Right lobe of liver (tissue), 6 donors: ENCODE measurements at regions not wholly inside any gene's neighbourhood (a gene's known extent, or its start where the extent isn't known, plus 50 kb on each side); places are given as distances from the start of the nearest gene placed in this dataset.
A peak's percentile ranks its signal among the peaks of the same experiment; 100 is the strongest.

Experiments used
- ATAC-seq, 4 donors: fragments of 200-7000 bp; cut with Tn5 transposase; one replicate each; pipeline ENCODE4 v1.9.1; 2020; ENCODE audit warnings: mild to moderate bottlenecking in 4 of 4, moderate library complexity in 4 of 4
- DNase-seq, 3 donors: peaks; one replicate each; pipeline ENCODE4 v3.0.0-alpha.2; 2020
- H3K27ac ChIP-seq, 3 donors: fragments of 200-600 bp; one replicate each; pipeline ENCODE4 v1.8.0; 2022
- H3K27me3 ChIP-seq, 2 donors: fragments of 200-600 bp; one replicate each; pipeline ENCODE4 v1.8.0; 2022
- H3K36me3 ChIP-seq, 4 donors: fragments of 200-600 bp; sonication (generic) in 1 of 4; one replicate each; pipeline versions ENCODE4 v1.5.1 to v1.8.0; 2017 to 2022; ENCODE audit warnings: control low read depth in 1 of 4
- H3K4me1 ChIP-seq, 4 donors: fragments of 200-600 bp; sonication (generic) in 1 of 4; one replicate each; pipeline versions ENCODE4 v1.5.1 to v1.8.0; 2017 to 2022; ENCODE audit warnings: control low read depth in 1 of 4
- H3K4me3 ChIP-seq, 3 donors: fragments of 200-600 bp; one replicate each; pipeline ENCODE4 v1.8.0; 2022
- H3K9me3 ChIP-seq, 4 donors: fragments of 200-600 bp; sonication (generic) in 1 of 4; one replicate each; pipeline versions ENCODE4 v1.5.1 to v1.8.0; 2017 to 2022; ENCODE audit warnings: control low read depth in 1 of 4
- CTCF ChIP-seq, 4 donors: fragments of 200-600 bp in 3 of 4; fragments of 450-650 bp in 1 of 4; IDR thresholded peaks; one replicate each; pipeline versions ENCODE4 v1.5.1 to v1.8.0; 2016 to 2022; ENCODE audit warnings: antibody characterized with exemption in 4 of 4, mild to moderate bottlenecking in 2 of 4
- POLR2A ChIP-seq: fragments of 450-650 bp; IDR thresholded peaks from one replicate; pipeline ENCODE4 v1.6.1; 2017; ENCODE audit warnings: antibody characterized with exemption, mild to moderate bottlenecking
- WGBS: methylation state at CpG from one replicate; pipeline ENCODE4 v1.1.6; 2018; ENCODE audit warnings: low coverage, low lambda C conversion rate; ENCODE audit not compliant: insufficient coverage; ENCODE audit errors: missing lambda C conversion rate; 5-methylcytosine and 5-hydroxymethylcytosine counted together
- intact Hi-C, 2 donors: fragments of 100-400 bp; cut with DNase I; formaldehyde crosslinking; loops; one replicate each; pipeline versions ENCODE4 v1.11.2 to v1.14.1; 2022
- donor health status: DM: no; HTN: yes; CAD: no.
- donor health status: DM: no; HTN: no; CAD: no.
- donor health status: DM: no; HTN: no; CAD: no.
- donor health status: DM: no; HTN: yes; CAD: no.
- donor health status: DM: no; HTN: yes; CAD: no.

- Histone ChIP-seq H3K9me3 (no peaks in the 10 kb centered on the region), H3K36me3 (no peaks in the 10 kb centered on the region), H3K4me1 (no peaks in the 10 kb centered on the region), H3K4me3 (no peak overlapping the region), H3K27ac (no peak overlapping the region), H3K27me3 (no peaks in the 10 kb centered on the region)
- DNase-seq (no peak), ATAC-seq (no peak)
- intact Hi-C loops = loop anchor here in 1 of 2 donors (10.0 kb wide), 1 partner anchor 60 kb away; no protein-coding TSS in a partner anchor
- WGBS = 20% methylated on average over 2 of the region's 2 CpGs
- TF ChIP-seq CTCF (IDR thresholded peaks at IDR 0.05) (no peak), POLR2A (no peak)
These were observed 110.7 kb upstream of the GZMB start for GRCh38 chr14:24744641-24745040.

- TF ChIP-seq POLR2A = no peak
- no peak for TF ChIP-seq CTCF (IDR thresholded peaks at IDR 0.05)
- intact Hi-C loops = loop anchor here in 1 of 2 donors (10.0 kb wide), 1 partner anchor 63 kb away; no protein-coding TSS in a partner anchor
- DNase-seq (no peak), ATAC-seq (no peak)
- Histone ChIP-seq H3K4me3 (no peak overlapping the region), H3K27ac (no peak overlapping the region), H3K9me3 (no peaks in the 10 kb centered on the region), H3K27me3 (no peaks in the 10 kb centered on the region), H3K4me1 (no peaks in the 10 kb centered on the region), H3K36me3 (no peaks in the 10 kb centered on the region)
- 29% methylated on average over 2 of the region's 2 CpGs for WGBS
These were observed 107.9 kb upstream of the GZMB start for GRCh38 chr14:24741871-24742270.

DNA sequence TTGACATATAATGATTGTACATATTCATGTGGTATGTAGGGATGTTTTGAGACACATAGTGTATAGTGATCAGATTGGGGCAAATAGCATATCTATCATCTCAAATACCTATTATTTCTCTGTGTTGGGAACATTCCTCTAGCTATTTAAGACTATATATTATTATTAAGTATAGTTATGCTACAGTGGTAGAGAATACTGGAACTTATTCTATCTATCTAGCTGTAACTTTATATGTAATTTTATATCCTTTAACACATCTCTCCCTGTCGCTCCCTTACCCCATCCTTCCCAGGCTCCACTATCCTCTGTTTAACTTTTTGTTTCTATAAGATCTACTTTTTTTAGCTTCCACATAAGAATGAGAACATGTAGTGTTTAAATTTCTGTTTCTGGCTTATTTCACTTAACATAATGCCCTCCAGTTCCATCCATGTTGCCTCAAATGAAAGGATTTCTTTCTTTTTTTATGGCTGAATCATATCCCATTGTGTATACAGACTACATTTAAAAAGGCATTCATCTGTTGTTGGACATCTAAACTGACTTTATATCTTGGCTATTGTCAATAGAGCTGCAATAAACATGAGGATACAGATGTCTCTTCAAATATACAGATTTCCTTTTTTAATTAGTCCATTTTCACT is 102.1 kb upstream of the GZMB start:
- Histone ChIP-seq H3K27ac (no peak overlapping the region), H3K27me3 (no peaks in the 10 kb centered on the region), H3K36me3 (no peaks in the 10 kb centered on the region), H3K9me3 (no peaks in the 10 kb centered on the region), H3K4me1 (no peaks in the 10 kb centered on the region), H3K4me3 (no peak overlapping the region)
- ATAC-seq (no peak), DNase-seq (no peak)
- intact Hi-C loops = loop anchor here (10.0 kb wide), 2 partner anchors 309 to 399 kb away; no protein-coding TSS in a partner anchor
- WGBS = 71% methylated on average over 1 of the region's 1 CpG
- no peak for TF ChIP-seq CTCF (IDR thresholded peaks at IDR 0.05)
- no peak for TF ChIP-seq POLR2A

DNA sequence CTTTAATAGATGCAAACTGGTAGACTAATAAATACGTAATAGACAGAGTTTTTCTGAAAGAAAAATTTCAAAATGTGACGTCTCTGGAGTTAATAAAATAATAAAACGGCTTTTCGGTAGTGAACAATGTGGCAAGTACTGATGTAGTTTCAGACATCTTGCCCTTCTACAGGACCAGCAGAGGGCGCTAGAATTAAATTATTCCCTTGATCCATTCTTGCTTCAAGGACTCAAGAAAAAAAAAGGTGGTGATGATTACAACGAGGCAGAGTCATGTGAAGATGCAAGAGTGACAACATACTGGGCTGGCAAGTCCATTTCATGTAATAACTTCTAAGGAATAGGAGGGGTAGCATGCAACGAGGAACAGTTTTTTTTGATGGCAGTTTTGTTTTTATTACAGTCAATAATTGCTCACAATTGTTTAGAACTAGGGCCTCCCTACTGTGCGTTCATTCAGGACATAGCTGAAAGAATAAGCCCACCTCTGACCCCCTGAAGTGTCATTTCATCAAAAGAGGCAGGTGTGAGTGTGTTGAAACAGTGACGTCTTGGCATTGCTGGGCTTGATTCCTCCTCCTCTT is 101.0 kb upstream of the GZMB start:
- Histone ChIP-seq H3K4me1 (no peaks in the 10 kb centered on the region), H3K27me3 (no peaks in the 10 kb centered on the region), H3K27ac (no peak overlapping the region), H3K4me3 (no peak overlapping the region), H3K9me3 (no peaks in the 10 kb centered on the region), H3K36me3 (no peaks in the 10 kb centered on the region)
- peak; percentile 76 to 82 (median 77) for ATAC-seq
- intact Hi-C loops = loop anchor here (10.0 kb wide), 2 partner anchors 310 to 400 kb away; no protein-coding TSS in a partner anchor
- WGBS = 15% methylated on average over 9 of the region's 9 CpGs
- TF ChIP-seq POLR2A = no peak
- TF ChIP-seq CTCF (IDR thresholded peaks at IDR 0.05) = peak; percentile 69 to 83 (median 75)
- no peak for DNase-seq
